ENCODE measurements at regions not wholly inside any gene's neighbourhood (a gene's known extent, or its start where the extent isn't known, plus 50 kb on each side); places are given as distances from the start of the nearest gene placed in this dataset.

DNA sequence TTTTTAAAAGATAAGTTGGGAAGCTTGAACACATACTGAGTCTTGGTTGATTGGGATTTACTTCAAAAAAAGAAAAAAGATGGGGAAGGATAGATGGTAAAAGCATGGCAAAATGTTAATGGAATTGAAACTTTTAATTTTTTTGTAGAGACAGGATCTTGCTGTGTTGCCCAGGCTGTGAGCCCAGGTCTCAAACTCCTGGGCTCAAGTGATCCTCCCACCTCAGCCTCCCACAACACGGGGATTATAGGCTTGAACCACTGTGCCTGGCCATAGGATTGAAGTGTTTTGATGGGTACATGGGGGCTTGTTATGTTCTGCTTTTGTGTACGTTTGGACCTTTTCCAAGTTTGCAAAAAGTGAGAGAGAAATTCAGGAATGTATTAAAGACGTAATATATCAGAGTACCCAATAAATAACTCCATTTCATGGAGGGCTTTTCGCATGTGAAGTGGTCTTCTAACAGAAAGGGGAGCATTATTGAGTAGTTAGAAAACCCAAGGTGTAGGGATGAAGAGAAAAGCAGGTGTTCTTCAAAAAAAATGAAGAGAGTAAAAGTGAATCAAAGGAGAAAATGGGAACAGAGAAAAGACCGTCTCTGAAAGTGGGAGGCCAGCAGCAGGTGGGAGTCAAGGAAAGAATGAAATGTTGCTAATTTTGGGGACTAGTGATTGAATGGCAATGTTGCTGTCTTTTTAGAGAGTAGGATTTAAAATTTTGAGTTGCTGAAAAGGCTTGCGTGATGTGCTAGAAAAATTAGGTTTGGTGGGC, 55.2 kb downstream of the GARRE1 start:
- 92 to 96% (median 94%) methylated on average over 6 of the region's 6 CpGs for WGBS, 5 donors
- no peak for DNase-seq
- TF ChIP-seq POLR2A (IDR thresholded peaks at IDR 0.05), result no peak
- TF ChIP-seq POLR2AphosphoS5 (IDR thresholded peaks at IDR 0.05), result no peak
- TF ChIP-seq EP300 (IDR thresholded peaks at IDR 0.05), result no peak
- TF ChIP-seq, protein P1, sequence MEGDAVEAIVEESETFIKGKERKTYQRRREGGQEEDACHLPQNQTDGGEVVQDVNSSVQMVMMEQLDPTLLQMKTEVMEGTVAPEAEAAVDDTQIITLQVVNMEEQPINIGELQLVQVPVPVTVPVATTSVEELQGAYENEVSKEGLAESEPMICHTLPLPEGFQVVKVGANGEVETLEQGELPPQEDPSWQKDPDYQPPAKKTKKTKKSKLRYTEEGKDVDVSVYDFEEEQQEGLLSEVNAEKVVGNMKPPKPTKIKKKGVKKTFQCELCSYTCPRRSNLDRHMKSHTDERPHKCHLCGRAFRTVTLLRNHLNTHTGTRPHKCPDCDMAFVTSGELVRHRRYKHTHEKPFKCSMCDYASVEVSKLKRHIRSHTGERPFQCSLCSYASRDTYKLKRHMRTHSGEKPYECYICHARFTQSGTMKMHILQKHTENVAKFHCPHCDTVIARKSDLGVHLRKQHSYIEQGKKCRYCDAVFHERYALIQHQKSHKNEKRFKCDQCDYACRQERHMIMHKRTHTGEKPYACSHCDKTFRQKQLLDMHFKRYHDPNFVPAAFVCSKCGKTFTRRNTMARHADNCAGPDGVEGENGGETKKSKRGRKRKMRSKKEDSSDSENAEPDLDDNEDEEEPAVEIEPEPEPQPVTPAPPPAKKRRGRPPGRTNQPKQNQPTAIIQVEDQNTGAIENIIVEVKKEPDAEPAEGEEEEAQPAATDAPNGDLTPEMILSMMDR (IDR thresholded peaks at IDR 0.05), result no peak
- peaks cover 0 to 13% (median 4%) of the 10 kb centered on the region in 4 donors for H3K36me3 ChIP-seq
- H3K9me3 ChIP-seq, result no peaks in the 10 kb centered on the region
- peaks cover 10 to 28% (median 24%) of the 10 kb centered on the region in 4 donors for H3K4me1 ChIP-seq
- no peaks in the 10 kb centered on the region for H3K27me3 ChIP-seq
- H3K27ac ChIP-seq, result peak overlapping the region in 1 of 5 donors; percentile 60
- no peak overlapping the region for H3K4me3 ChIP-seq
- intact Hi-C loops (cut with DNase I; ENCODE audit: low total_unique reads), result no loop called here

DNA sequence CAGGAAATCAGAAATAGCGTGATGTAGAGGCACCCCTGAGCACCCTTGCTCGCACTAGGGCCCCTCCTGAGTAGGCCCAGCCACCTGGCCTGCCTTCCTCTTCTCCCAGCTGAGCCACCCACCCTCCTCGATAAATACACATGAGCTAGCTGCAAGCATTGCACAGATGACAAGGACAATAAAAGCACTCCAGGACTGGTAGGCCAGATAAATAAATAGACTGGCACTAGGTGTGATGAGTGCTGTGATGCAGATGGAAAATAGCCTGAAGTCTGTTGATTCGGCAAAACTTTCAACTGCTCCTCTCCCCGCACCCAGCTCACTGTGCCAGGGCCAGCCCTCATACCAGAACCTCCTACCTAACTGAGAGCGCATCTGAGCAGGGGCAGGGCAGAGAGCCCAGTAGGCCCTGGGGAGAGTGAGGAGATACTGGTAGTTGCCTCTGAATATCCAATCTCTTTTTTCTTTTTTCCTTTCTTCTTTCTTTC, 54.5 kb upstream of the GPI start:
- no peaks in the 10 kb centered on the region for H3K9me3 ChIP-seq
- intact Hi-C loops (cut with DNase I; ENCODE audit: low total_unique reads), result no loop called here
- H3K27ac ChIP-seq, result peak overlapping the region in 1 of 5 donors; percentile 60
- peak in 1 of 2 donors; percentile 31 for DNase-seq
- peaks cover 0 to 7% (median 0%) of the 10 kb centered on the region in 4 donors for H3K36me3 ChIP-seq
- WGBS, 5 donors, result 79 to 91% (median 85%) methylated on average over 4 to 6 of the region's 6 CpGs
- H3K27me3 ChIP-seq, result no peaks in the 10 kb centered on the region
- TF ChIP-seq, protein P1 (IDR thresholded peaks at IDR 0.05), result no peak
- no peak for TF ChIP-seq EP300 (IDR thresholded peaks at IDR 0.05)
- no peak for TF ChIP-seq POLR2A (IDR thresholded peaks at IDR 0.05)
- TF ChIP-seq POLR2AphosphoS5 (IDR thresholded peaks at IDR 0.05), result no peak
- peaks cover 8 to 24% (median 19%) of the 10 kb centered on the region in 4 donors for H3K4me1 ChIP-seq
- H3K4me3 ChIP-seq, result no peak overlapping the region

DNA sequence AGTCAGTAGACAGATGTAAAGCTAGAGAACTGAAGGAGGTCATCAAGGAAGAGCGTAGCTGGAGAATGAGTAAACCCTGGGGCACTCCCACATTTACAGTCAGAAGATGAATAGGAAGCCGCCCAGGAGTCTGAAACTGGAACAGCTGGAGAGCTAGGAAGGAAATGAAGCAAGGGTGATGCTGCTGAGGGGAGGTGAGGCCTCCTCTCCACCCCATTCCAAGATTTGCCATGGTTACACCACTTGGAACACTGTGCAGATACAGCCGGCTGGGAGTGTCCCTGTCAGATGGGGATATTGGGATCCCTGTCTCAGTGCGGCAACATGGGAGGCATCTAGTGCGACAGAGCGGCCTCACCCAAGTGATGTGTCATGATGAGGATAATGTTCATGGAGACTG, 51.8 kb upstream of the GPI start:
- H3K4me1 ChIP-seq, result peaks cover 5 to 25% (median 19%) of the 10 kb centered on the region in 4 donors
- no peak overlapping the region for H3K27ac ChIP-seq
- WGBS, 5 donors, result 80 to 98% (median 89%) methylated on average over 6 of the region's 6 CpGs
- TF ChIP-seq EP300 (IDR thresholded peaks at IDR 0.05), result no peak
- TF ChIP-seq, protein P1 (IDR thresholded peaks at IDR 0.05), result no peak
- intact Hi-C loops (cut with DNase I; ENCODE audit: low total_unique reads), result no loop called here
- H3K4me3 ChIP-seq, result no peak overlapping the region
- peaks cover 0 to 4% (median 0%) of the 10 kb centered on the region in 4 donors for H3K36me3 ChIP-seq
- no peak for DNase-seq
- H3K9me3 ChIP-seq, result no peaks in the 10 kb centered on the region
- no peaks in the 10 kb centered on the region for H3K27me3 ChIP-seq

DNA sequence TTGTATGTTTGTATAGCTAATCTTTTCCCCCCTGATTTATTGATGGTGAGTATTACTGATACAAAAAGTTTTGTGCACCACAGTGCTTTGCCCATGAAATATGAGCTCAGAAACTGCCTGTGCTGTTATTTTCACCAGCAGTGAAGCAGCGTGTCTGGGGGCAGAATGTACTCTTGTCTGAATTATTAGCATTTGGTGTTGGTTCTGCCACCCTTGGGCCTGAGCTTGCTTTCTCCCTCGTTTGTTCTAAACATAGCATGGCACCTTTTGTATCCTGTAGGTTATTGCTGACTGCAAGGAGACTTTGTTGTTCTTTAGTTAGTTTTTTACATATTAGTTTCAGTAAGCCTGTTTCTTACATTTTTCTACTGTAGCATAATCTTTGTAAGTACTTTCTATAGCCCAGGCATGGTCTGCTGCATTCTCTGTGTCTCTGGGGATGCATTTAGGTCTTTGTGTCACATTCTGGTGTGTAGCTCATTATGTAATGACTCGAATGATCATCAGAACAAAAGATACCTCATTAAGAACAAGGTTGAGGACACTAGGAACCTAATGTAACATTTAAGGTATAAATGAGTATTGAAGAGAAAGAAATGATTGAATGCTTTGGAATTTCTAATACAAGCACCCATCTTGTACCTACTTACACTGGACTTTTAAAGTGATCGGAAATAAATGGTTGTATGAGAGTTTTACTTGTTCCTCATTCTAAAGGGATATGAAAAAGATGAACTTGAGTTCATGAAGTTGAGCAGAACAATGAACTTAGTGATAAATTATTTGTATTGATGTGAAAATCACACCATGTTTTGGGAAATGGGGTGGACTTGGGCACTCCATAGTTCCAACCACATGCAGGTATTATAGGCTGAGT, 50.3 kb upstream of the GPI start:
- Histone ChIP-seq H3K36me3 (peaks cover 0 to 4% (median under 1%) of the 10 kb centered on the region in 4 donors), H3K9me3 (no peaks in the 10 kb centered on the region), H3K4me1 (peaks cover 5 to 30% (median 18%) of the 10 kb centered on the region in 4 donors), H3K27me3 (no peaks in the 10 kb centered on the region), H3K27ac (no peak overlapping the region), H3K4me3 (no peak overlapping the region)
- intact Hi-C loops (cut with DNase I; ENCODE audit: low total_unique reads), result no loop called here
- no peak for TF ChIP-seq POLR2AphosphoS5 (IDR thresholded peaks at IDR 0.05)
- no peak for TF ChIP-seq POLR2A (IDR thresholded peaks at IDR 0.05)
- TF ChIP-seq, protein P1 (IDR thresholded peaks at IDR 0.05), result no peak
- TF ChIP-seq EP300 (IDR thresholded peaks at IDR 0.05), result no peak
- no peak for DNase-seq
- WGBS, 5 donors, result 78 to 90% (median 84%) methylated on average over 4 of the region's 4 CpGs

Measured in stomach (tissue), 8 donors.